Iris pigment epithelial cell (primary cell): ENCODE measurements at regions not wholly inside any gene's neighbourhood (a gene's known extent, or its start where the extent isn't known, plus 50 kb on each side); places are given as distances from the start of the nearest gene placed in this dataset.

Experiments
- DNase-seq: peaks from one replicate; pipeline ENCODE4 v3.0.0-alpha.2; 2011; ENCODE audit warnings: low read depth

GRCh38 chr2:58908501-58909154 lies 667.5 kb upstream of the FANCL start:
- no peak for DNase-seq

GRCh38 chr2:58907644-58908043 lies 666.5 kb upstream of the FANCL start:
- no peak for DNase-seq

- DNase-seq: no peak
Measured at GRCh38 chr2:58906081-58906645, 665.0 kb upstream of the FANCL start.

GRCh38 chr2:58904095-58904494 lies 663.0 kb upstream of the FANCL start:
- DNase-seq: no peak

- DNase-seq: no peak
Measured at GRCh38 chr2:58903427-58903826, 662.3 kb upstream of the FANCL start.

- DNase-seq: no peak
Measured at GRCh38 chr2:58900246-58901027, 659.3 kb upstream of the FANCL start.

GRCh38 chr2:58899692-58900091 lies 658.6 kb upstream of the FANCL start:
- no peak for DNase-seq

GRCh38 chr2:58896638-58897037 lies 655.5 kb upstream of the FANCL start:
- no peak for DNase-seq

- no peak for DNase-seq
Measured at GRCh38 chr2:58895857-58896256, 654.7 kb upstream of the FANCL start.

- no peak for DNase-seq
Measured at GRCh38 chr2:58893656-58894351, 652.7 kb upstream of the FANCL start.

GRCh38 chr2:58891828-58892377 lies 650.8 kb upstream of the FANCL start:
- no peak for DNase-seq

- no peak for DNase-seq
Measured at GRCh38 chr2:58890865-58891525, 649.9 kb upstream of the FANCL start.

- no peak for DNase-seq
Measured at GRCh38 chr2:58886009-58886408, 644.9 kb upstream of the FANCL start.

- DNase-seq: no peak
Measured at GRCh38 chr2:58879834-58880233, 638.7 kb upstream of the FANCL start.

GRCh38 chr2:58878778-58879177 lies 637.7 kb upstream of the FANCL start:
- DNase-seq: no peak

- DNase-seq: no peak
Measured at GRCh38 chr2:58876126-58876525, 635.0 kb upstream of the FANCL start.

- DNase-seq: no peak
Measured at GRCh38 chr2:58875436-58875835, 634.3 kb upstream of the FANCL start.

- DNase-seq: no peak
Measured at GRCh38 chr2:58871469-58872142, 630.5 kb upstream of the FANCL start.

- DNase-seq: no peak
Measured at GRCh38 chr2:58870704-58871103, 629.6 kb upstream of the FANCL start.

- no peak for DNase-seq
Measured at GRCh38 chr2:58866946-58867345, 625.8 kb upstream of the FANCL start.

- no peak for DNase-seq
Measured at GRCh38 chr2:58866527-58866926, 625.4 kb upstream of the FANCL start.
